Keratinocyte (primary cell): ENCODE measurements at regions not wholly inside any gene's neighbourhood (a gene's known extent, or its start where the extent isn't known, plus 50 kb on each side); places are given as distances from the start of the nearest gene placed in this dataset.

Source experiments
- DNase-seq: peaks from one replicate; pipeline ENCODE4 v3.0.0-alpha.2; 2011; ENCODE audit warnings: low read depth, missing footprints, low spot score
- FAIRE-seq: peaks from 2 replicates; lab custom pipeline; 2011; peaks lifted over from hg19 to GRCh38; lab: Jason Lieb, UNC
- H2AFZ ChIP-seq: 2 replicates; pipeline ENCODE4 v1.6.0; 2012; ENCODE audit warnings: low read length, control low read depth, inconsistent platforms; ENCODE audit not compliant: control insufficient read depth
- H3K27ac ChIP-seq: 2 replicates; pipeline ENCODE4 v1.5.1; 2011; ENCODE audit warnings: low read length; ENCODE audit not compliant: control insufficient read depth, insufficient read depth
- H3K27me3 ChIP-seq: 3 replicates; pipeline ENCODE4 v1.6.0; 2011; ENCODE audit warnings: low read length; ENCODE audit not compliant: control insufficient read depth, insufficient read depth; ENCODE audit errors: extremely low read depth
- H3K36me3 ChIP-seq, 2 experiments: 2 replicates in 1 of 2; 3 replicates in 1 of 2; pipeline ENCODE4 v1.5.1; 2011; ENCODE audit warnings: low read length in 2 of 2, mild to moderate bottlenecking in 1 of 2; ENCODE audit not compliant: control insufficient read depth in 2 of 2, insufficient read depth in 2 of 2; ENCODE audit errors: extremely low read depth in 1 of 2
- H3K4me1 ChIP-seq: 3 replicates; pipeline ENCODE4 v1.5.1; 2011; ENCODE audit warnings: low read length; ENCODE audit not compliant: control insufficient read depth, insufficient read depth; ENCODE audit errors: extremely low read depth
- H3K4me2 ChIP-seq: 3 replicates; pipeline ENCODE4 v1.6.0; 2011; ENCODE audit warnings: low read depth, low read length; ENCODE audit not compliant: control insufficient read depth, insufficient read depth; ENCODE audit errors: extremely low read depth
- H3K4me3 ChIP-seq, 3 experiments: fragments of 200-600 bp in 1 of 3; sonication (generic) in 1 of 3; 2 replicates in 2 of 3; 3 replicates in 1 of 3; pipeline ENCODE4 v1.5.1; 2011 to 2016; ENCODE audit warnings: low read length in 3 of 3, mild to moderate bottlenecking in 3 of 3, control low read depth in 2 of 3, inconsistent platforms in 1 of 3, low read depth in 1 of 3, mixed read lengths in 1 of 3, mixed run types in 1 of 3, moderate library complexity in 1 of 3; ENCODE audit not compliant: control insufficient read depth in 2 of 3, insufficient read depth in 2 of 3; ENCODE audit errors: extremely low read depth in 1 of 3
- H3K79me2 ChIP-seq: 2 replicates; pipeline ENCODE4 v1.6.0; 2012; ENCODE audit warnings: low read length; ENCODE audit not compliant: control insufficient read depth, insufficient read depth
- H3K9ac ChIP-seq: 3 replicates; pipeline ENCODE4 v1.6.0; 2011; ENCODE audit warnings: low read length; ENCODE audit not compliant: control insufficient read depth, insufficient read depth; ENCODE audit errors: extremely low read depth
- H3K9me1 ChIP-seq: 3 replicates; pipeline ENCODE4 v1.6.0; 2011; ENCODE audit warnings: low read length; ENCODE audit not compliant: control insufficient read depth, insufficient read depth; ENCODE audit errors: extremely low read depth
- H3K9me3 ChIP-seq: 2 replicates; pipeline ENCODE4 v1.5.1; 2012; ENCODE audit warnings: low read depth, low read length; ENCODE audit not compliant: control insufficient read depth
- H4K20me1 ChIP-seq: 3 replicates; pipeline ENCODE4 v1.6.0; 2011; ENCODE audit warnings: low read length; ENCODE audit not compliant: control insufficient read depth, insufficient read depth; ENCODE audit errors: extremely low read depth
- EZH2 ChIP-seq: IDR thresholded peaks from one replicate; pipeline ENCODE4 v1.6.1; 2012; ENCODE audit warnings: inconsistent platforms, mild to moderate bottlenecking, low read length, moderate library complexity
- dilution Hi-C: fragments of 300-500 bp; cut with MboI; formaldehyde crosslinking; loops from one replicate; pipeline ENCODE4 v1.7.0; 2020; ENCODE audit warnings: low sequenced_read_pairs; ENCODE audit not compliant: extremely low pct_ligation_motif_present
- TF ChIP-seq, protein P1 (sequence below), 3 experiments: IDR thresholded peaks in 1 of 3; conservative IDR thresholded peaks in 1 of 3; optimal IDR thresholded peaks in 1 of 3; 2 replicates in 2 of 3; 3 replicates in 1 of 3; pipeline versions ENCODE3 to v1.5.1; 2011; ENCODE audit warnings: low read length in 3 of 3, mild to moderate bottlenecking in 3 of 3, moderate library complexity in 2 of 3, control low read depth in 1 of 3, inconsistent platforms in 1 of 3; ENCODE audit not compliant: insufficient read depth in 2 of 3; ENCODE audit errors: extremely low read depth in 1 of 3

DNA sequence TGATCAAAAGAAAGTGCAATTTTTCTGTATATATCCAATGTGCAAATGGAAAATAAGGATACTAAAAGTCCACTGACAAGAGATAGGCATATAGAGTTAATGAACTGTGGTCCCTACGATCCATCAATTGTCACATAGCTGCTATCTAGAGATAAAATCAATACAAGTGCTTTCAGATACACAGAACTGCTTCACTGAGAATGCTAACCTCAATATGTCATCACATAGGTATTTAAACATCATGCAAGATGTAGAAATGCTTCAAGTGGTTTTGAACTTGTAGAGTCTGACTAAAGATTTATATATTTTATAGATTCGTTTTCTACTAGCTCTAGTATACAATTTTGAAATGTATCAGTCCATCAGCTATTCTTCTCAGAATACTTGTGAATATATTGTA lies 1604.7 kb downstream of the PLA2G4A start:
- Histone ChIP-seq H3K27ac (no peak overlapping the region), H3K9me3 (no peaks in the 10 kb centered on the region), H3K9me1 (no peaks in the 10 kb centered on the region), H3K27me3 (no peaks in the 10 kb centered on the region), H2AFZ (no peak overlapping the region), H3K79me2 (no peaks in the 10 kb centered on the region), H3K4me2 (no peak overlapping the region), H3K36me3 (no peaks in the 10 kb centered on the region), H3K9ac (no peak overlapping the region), H4K20me1 (no peaks in the 10 kb centered on the region), H3K4me1 (no peaks in the 10 kb centered on the region), H3K4me3 (no peak overlapping the region)
- dilution Hi-C loops = no loop called here
- DNase-seq (no peak), FAIRE-seq (no peak)
- TF ChIP-seq, protein P1, sequence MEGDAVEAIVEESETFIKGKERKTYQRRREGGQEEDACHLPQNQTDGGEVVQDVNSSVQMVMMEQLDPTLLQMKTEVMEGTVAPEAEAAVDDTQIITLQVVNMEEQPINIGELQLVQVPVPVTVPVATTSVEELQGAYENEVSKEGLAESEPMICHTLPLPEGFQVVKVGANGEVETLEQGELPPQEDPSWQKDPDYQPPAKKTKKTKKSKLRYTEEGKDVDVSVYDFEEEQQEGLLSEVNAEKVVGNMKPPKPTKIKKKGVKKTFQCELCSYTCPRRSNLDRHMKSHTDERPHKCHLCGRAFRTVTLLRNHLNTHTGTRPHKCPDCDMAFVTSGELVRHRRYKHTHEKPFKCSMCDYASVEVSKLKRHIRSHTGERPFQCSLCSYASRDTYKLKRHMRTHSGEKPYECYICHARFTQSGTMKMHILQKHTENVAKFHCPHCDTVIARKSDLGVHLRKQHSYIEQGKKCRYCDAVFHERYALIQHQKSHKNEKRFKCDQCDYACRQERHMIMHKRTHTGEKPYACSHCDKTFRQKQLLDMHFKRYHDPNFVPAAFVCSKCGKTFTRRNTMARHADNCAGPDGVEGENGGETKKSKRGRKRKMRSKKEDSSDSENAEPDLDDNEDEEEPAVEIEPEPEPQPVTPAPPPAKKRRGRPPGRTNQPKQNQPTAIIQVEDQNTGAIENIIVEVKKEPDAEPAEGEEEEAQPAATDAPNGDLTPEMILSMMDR (optimal IDR thresholded peaks at IDR 0.05 in 1 of 3, IDR thresholded peaks at IDR 0.05 in 1 of 3, conservative IDR thresholded peaks at IDR 0.05 in 1 of 3; ENCODE audit: extremely low read depth in 1 of 3, insufficient read depth in 2 of 3, low read length in 3 of 3) = no peak
- TF ChIP-seq EZH2 = no peak

DNA sequence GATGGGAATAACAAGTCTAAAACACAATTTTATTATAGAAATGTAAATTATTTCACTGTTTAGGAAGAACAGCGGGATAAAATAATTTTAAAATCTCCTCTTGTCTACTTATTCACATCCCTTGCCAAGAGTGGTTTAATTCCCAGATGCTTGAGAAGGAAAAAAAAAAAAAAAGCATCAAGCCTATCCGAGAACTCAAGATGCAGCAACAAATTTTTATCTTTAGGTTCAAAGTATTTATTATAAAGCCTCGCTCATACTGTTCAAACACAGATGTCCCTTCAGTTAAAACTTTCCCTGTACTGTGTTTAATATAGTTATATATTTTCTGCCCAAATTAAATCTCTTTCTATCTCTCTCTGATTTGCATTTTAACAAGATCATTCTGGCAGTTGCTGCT lies 1615.8 kb downstream of the PLA2G4A start:
- TF ChIP-seq, protein P1 (optimal IDR thresholded peaks at IDR 0.05 in 1 of 3, IDR thresholded peaks at IDR 0.05 in 1 of 3, conservative IDR thresholded peaks at IDR 0.05 in 1 of 3; ENCODE audit: extremely low read depth in 1 of 3, insufficient read depth in 2 of 3, low read length in 3 of 3) = no peak
- TF ChIP-seq EZH2 = no peak
- no peak for FAIRE-seq
- DNase-seq = no peak
- no peak overlapping the region for H3K9ac ChIP-seq
- H2AFZ ChIP-seq = no peak overlapping the region
- H3K79me2 ChIP-seq = no peaks in the 10 kb centered on the region
- no peaks in the 10 kb centered on the region for H3K36me3 ChIP-seq
- no peaks in the 10 kb centered on the region for H4K20me1 ChIP-seq
- H3K9me3 ChIP-seq = no peaks in the 10 kb centered on the region
- H3K9me1 ChIP-seq = no peaks in the 10 kb centered on the region
- dilution Hi-C loops = no loop called here
- H3K4me2 ChIP-seq = no peak overlapping the region
- no peak overlapping the region for H3K27ac ChIP-seq
- no peaks in the 10 kb centered on the region for H3K4me1 ChIP-seq
- H3K4me3 ChIP-seq = no peak overlapping the region
- H3K27me3 ChIP-seq = no peaks in the 10 kb centered on the region
